Tibial nerve (tissue), 4 donors: ENCODE measurements at regions not wholly inside any gene's neighbourhood (a gene's known extent, or its start where the extent isn't known, plus 50 kb on each side); places are given as distances from the start of the nearest gene placed in this dataset.

Experiments
- CTCF ChIP-seq, 5 experiments: fragments of 200-600 bp in 3 of 5; fragments of 450-650 bp in 2 of 5; sonication (generic) in 3 of 5; IDR thresholded peaks; one replicate each; pipeline ENCODE4 v1.5.1; 2016 to 2019; ENCODE audit warnings: antibody characterized with exemption in 5 of 5, mild to moderate bottlenecking in 3 of 5, moderate library complexity in 2 of 5
- EP300 ChIP-seq, 2 donors: sonication (generic); formaldehyde crosslinking; IDR thresholded peaks; one replicate each; pipeline ENCODE4 v1.6.1; 2017; ENCODE audit warnings: antibody characterized with exemption in 2 of 2, mild to moderate bottlenecking in 1 of 2
- POLR2A ChIP-seq, 2 donors: fragments of 450-650 bp; IDR thresholded peaks; one replicate each; pipeline ENCODE4 v1.6.1; 2017; ENCODE audit warnings: antibody characterized with exemption in 2 of 2, mild to moderate bottlenecking in 2 of 2, moderate library complexity in 2 of 2

- peak in 3 of 5 experiments; percentile 29 to 51 (median 31) for TF ChIP-seq CTCF (IDR thresholded peaks at IDR 0.05)
- no peak for TF ChIP-seq EP300 (IDR thresholded peaks at IDR 0.05)
- no peak for TF ChIP-seq POLR2A (IDR thresholded peaks at IDR 0.05)
Measured at GRCh38 chr6:92777146-92777740, 642.1 kb downstream of the EPHA7 start.
